ENCODE measurements at regions not wholly inside any gene's neighbourhood (a gene's known extent, or its start where the extent isn't known, plus 50 kb on each side); places are given as distances from the start of the nearest gene placed in this dataset.

GRCh38 chr2:120914839-120915521 is 179.3 kb downstream of the GLI2 start (continued):
- TF ChIP-seq REST (IDR thresholded peaks at IDR 0.05; ENCODE audit: low read depth), result no peak
- TF ChIP-seq ZBTB33 (IDR thresholded peaks at IDR 0.05; ENCODE audit: extremely low read depth, insufficient replicate concordance, low read length), result no peak
- TF ChIP-seq FOSL1 (IDR thresholded peaks at IDR 0.05; ENCODE audit: low read depth), result no peak
- no peak for TF ChIP-seq JUND (IDR thresholded peaks at IDR 0.05)
- no peak for TF ChIP-seq YY1 (IDR thresholded peaks at IDR 0.05; ENCODE audit: extremely low read depth, insufficient replicate concordance, low read depth, low read length)
- TF ChIP-seq ZFX (IDR thresholded peaks at IDR 0.05), result no peak
- TF ChIP-seq ATF3 (IDR thresholded peaks at IDR 0.05), result no peak
- TF ChIP-seq TCF7L2 (IDR thresholded peaks at IDR 0.05; ENCODE audit: borderline replicate concordance, extremely low read depth, insufficient read depth, insufficient read length), result no peak
- TF ChIP-seq SIN3A (IDR thresholded peaks at IDR 0.05; ENCODE audit: low read depth), result no peak
- peak; percentile 45 for TF ChIP-seq SP1 (IDR thresholded peaks at IDR 0.05; ENCODE audit: low read depth)
